GM10248 (cell line): ENCODE measurements at regions not wholly inside any gene's neighbourhood (a gene's known extent, or its start where the extent isn't known, plus 50 kb on each side); places are given as distances from the start of the nearest gene placed in this dataset.

Experiments used
- CTCF ChIA-PET: fragments of 300-600 bp; sonication (Branson Sonifier 250); formaldehyde crosslinking; extraction: SDS; loops from one replicate; lab custom pipeline; 2021; ENCODE audit warnings: antibody characterized with exemption; lab: Yijun Ruan, JAX
- POLR2A ChIA-PET: fragments of 350-650 bp; sonication (Branson Sonifier 250); formaldehyde crosslinking; extraction: SDS; loops from one replicate; lab custom pipeline; 2020; ENCODE audit warnings: antibody characterized with exemption; lab: Yijun Ruan, JAX
- DNase-seq: peaks from one replicate; pipeline ENCODE4 v3.0.0; 2012; ENCODE audit errors: extremely low spot score
- CTCF ChIP-seq: IDR thresholded peaks from 2 replicates; pipeline ENCODE4 v1.5.1; 2012; ENCODE audit warnings: mild to moderate bottlenecking, low read depth; ENCODE audit errors: extremely low read depth, missing control alignments, control extremely low read depth

GRCh38 chr10:57026307-57026706 lies 665.2 kb upstream of the ZWINT start:
- POLR2A ChIA-PET = no interaction called here

GRCh38 chr10:57023626-57024025 lies 662.6 kb upstream of the ZWINT start:
- no peak for DNase-seq
- TF ChIP-seq CTCF = no peak
- CTCF ChIA-PET = no interaction called here
- POLR2A ChIA-PET = no interaction called here

More at GRCh38 chr10:57026307-57026706, 665.2 kb upstream of the ZWINT start:
- DNase-seq = no peak
- TF ChIP-seq CTCF = no peak
- CTCF ChIA-PET = no interaction called here

- POLR2A ChIA-PET = no interaction called here
- no peak for DNase-seq
Observed at GRCh38 chr10:57018452-57018851, 657.4 kb upstream of the ZWINT start.

GRCh38 chr10:57017356-57018037 lies 656.4 kb upstream of the ZWINT start:
- POLR2A ChIA-PET = no interaction called here

More at GRCh38 chr10:57018452-57018851, 657.4 kb upstream of the ZWINT start:
- TF ChIP-seq CTCF = no peak
- CTCF ChIA-PET = no interaction called here

GRCh38 chr10:57015595-57016318 lies 654.7 kb upstream of the ZWINT start:
- no peak for DNase-seq
- no peak for TF ChIP-seq CTCF
- CTCF ChIA-PET = interaction anchor here (1.9 to 2.2 kb wide), 2 partner anchors 8 to 15 kb away, joined by 5 to 7 read pairs; no protein-coding TSS in a partner anchor

More at GRCh38 chr10:57017356-57018037, 656.4 kb upstream of the ZWINT start:
- DNase-seq = no peak
- TF ChIP-seq CTCF = no peak
- CTCF ChIA-PET = interaction anchor here (0.9 to 2.2 kb wide), 4 partner anchors 10 to 367 kb away, joined by 3 to 7 read pairs (median 4); no protein-coding TSS in a partner anchor

GRCh38 chr10:57015187-57015586 lies 654.1 kb upstream of the ZWINT start:
- ChIA-PET POLR2A (no interaction called here), CTCF (no interaction called here)
- TF ChIP-seq CTCF = no peak
- DNase-seq = no peak

More at GRCh38 chr10:57015595-57016318, 654.7 kb upstream of the ZWINT start:
- POLR2A ChIA-PET = no interaction called here
